ENCODE measurements at regions not wholly inside any gene's neighbourhood (a gene's known extent, or its start where the extent isn't known, plus 50 kb on each side); places are given as distances from the start of the nearest gene placed in this dataset.

DNA sequence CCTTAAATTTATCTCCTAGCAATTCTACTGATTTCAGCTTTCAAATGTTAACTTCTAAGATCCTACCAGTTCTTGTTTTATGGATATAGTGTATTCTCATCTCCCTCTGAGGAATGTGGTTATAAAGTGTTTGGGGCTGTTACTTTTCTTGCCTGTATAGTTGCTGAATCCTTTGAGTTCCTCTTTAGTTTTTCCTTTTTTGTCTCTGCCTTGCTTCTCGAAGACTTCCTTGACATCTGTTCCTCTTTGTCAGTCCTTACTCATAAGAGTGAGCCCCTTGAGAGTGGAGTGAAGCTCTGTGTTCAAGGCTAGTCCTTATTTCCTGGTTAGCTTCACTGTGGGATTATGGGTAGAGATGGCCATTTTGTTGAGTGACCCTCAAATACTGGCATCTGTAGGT, 84.6 kb downstream of the ELOVL4 start:
- H3K9ac ChIP-seq (ENCODE audit: low read length) = no peak overlapping the region
- no peaks in the 10 kb centered on the region for H3K4me1 ChIP-seq (ENCODE audit: insufficient read depth, low read length)
- Mint-ChIP-seq H3K9me3 (ENCODE audit: unreplicated experiment) (no peaks in the 10 kb centered on the region), H3K4me3 (ENCODE audit: unreplicated experiment) (no peak overlapping the region), H3K27ac (ENCODE audit: unreplicated experiment) (no peak overlapping the region), H3K36me3 (ENCODE audit: low read depth, unreplicated experiment) (no peaks in the 10 kb centered on the region), H3K4me1 (ENCODE audit: low read depth, unreplicated experiment) (no peaks in the 10 kb centered on the region), H3K27me3 (ENCODE audit: low read depth, unreplicated experiment) (no peaks in the 10 kb centered on the region)
- no peaks in the 10 kb centered on the region for H3K9me3 ChIP-seq (ENCODE audit: insufficient read depth, low read depth, low read length)
- H3K27me3 ChIP-seq (ENCODE audit: insufficient read depth, low read length) = no peaks in the 10 kb centered on the region
- H3K79me2 ChIP-seq (ENCODE audit: insufficient read depth, low read length) = no peaks in the 10 kb centered on the region
- DNase-seq (ENCODE audit: low read depth) = no peak
- H3K27ac ChIP-seq (ENCODE audit: low read depth, low read length) = no peak overlapping the region
- H2AFZ ChIP-seq (ENCODE audit: low read depth, low read length) = no peak overlapping the region
- H4K20me1 ChIP-seq (ENCODE audit: insufficient read depth, low read length) = no peaks in the 10 kb centered on the region
- FAIRE-seq = no peak
- H3K4me2 ChIP-seq (ENCODE audit: low read length) = no peak overlapping the region
- no peaks in the 10 kb centered on the region for H3K36me3 ChIP-seq (ENCODE audit: insufficient read depth, low read length)
- H3K4me3 ChIP-seq (ENCODE audit: insufficient read depth, low read depth, low read length) = no peak overlapping the region
- TF ChIP-seq, protein P1, sequence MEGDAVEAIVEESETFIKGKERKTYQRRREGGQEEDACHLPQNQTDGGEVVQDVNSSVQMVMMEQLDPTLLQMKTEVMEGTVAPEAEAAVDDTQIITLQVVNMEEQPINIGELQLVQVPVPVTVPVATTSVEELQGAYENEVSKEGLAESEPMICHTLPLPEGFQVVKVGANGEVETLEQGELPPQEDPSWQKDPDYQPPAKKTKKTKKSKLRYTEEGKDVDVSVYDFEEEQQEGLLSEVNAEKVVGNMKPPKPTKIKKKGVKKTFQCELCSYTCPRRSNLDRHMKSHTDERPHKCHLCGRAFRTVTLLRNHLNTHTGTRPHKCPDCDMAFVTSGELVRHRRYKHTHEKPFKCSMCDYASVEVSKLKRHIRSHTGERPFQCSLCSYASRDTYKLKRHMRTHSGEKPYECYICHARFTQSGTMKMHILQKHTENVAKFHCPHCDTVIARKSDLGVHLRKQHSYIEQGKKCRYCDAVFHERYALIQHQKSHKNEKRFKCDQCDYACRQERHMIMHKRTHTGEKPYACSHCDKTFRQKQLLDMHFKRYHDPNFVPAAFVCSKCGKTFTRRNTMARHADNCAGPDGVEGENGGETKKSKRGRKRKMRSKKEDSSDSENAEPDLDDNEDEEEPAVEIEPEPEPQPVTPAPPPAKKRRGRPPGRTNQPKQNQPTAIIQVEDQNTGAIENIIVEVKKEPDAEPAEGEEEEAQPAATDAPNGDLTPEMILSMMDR (IDR thresholded peaks at IDR 0.05; ENCODE audit: insufficient read depth, low read depth, low read length) = no peak
- no peak for TF ChIP-seq EZH2 (IDR thresholded peaks at IDR 0.05; ENCODE audit: insufficient read depth, low read length)

DNA sequence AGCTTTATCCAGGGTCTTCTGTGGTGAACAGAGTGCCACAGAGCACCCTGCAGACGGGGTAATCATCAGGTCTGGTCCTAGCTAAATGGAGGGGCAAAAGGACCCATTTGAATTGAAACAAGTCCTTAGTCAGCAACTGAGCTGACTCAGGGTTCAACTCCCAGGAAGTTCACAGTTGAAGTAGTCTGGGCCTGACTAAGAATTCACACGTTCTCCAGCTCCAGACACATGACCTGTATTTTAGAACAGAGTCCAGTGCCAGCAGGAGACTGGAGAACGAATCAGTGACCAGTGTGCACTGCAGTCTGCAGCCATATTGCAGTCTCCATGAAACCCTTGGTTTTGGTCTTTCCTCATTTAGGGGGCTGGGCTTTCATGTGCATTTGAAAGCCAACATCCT, 85.2 kb downstream of the ELOVL4 start:
- Mint-ChIP-seq H3K4me3 (ENCODE audit: unreplicated experiment) (no peak overlapping the region), H3K36me3 (ENCODE audit: low read depth, unreplicated experiment) (no peaks in the 10 kb centered on the region), H3K27ac (ENCODE audit: unreplicated experiment) (no peak overlapping the region)

DNA sequence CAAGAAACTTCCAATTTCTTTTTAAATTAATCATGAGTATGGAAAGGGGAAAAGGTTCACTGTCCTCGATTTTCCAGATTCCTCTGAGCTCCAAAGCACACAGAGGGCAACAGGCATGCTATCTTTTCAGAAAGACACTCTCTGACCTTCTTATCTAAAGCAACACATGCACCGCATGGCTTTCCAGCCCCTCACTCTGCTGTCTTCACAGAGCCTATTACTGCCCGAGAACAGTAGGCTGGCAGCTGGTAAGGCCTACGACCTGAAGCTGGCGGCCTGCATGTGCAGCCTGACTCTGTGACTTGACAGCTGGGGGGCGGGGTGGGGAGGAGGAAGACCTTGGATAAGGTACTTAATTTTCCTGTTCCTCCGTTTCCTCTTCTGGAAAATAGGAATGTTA, 86.3 kb downstream of the ELOVL4 start:
- Histone ChIP-seq H3K9me3 (ENCODE audit: insufficient read depth, low read depth, low read length) (no peaks in the 10 kb centered on the region), H3K4me3 (ENCODE audit: insufficient read depth, low read depth, low read length) (no peak overlapping the region), H2AFZ (ENCODE audit: low read depth, low read length) (no peak overlapping the region), H3K4me2 (ENCODE audit: low read length) (no peak overlapping the region), H3K27ac (ENCODE audit: low read depth, low read length) (no peak overlapping the region), H3K9ac (ENCODE audit: low read length) (no peak overlapping the region), H3K36me3 (ENCODE audit: insufficient read depth, low read length) (no peaks in the 10 kb centered on the region), H3K27me3 (ENCODE audit: insufficient read depth, low read length) (no peaks in the 10 kb centered on the region), H3K79me2 (ENCODE audit: insufficient read depth, low read length) (no peaks in the 10 kb centered on the region), H3K4me1 (ENCODE audit: insufficient read depth, low read length) (no peaks in the 10 kb centered on the region), H4K20me1 (ENCODE audit: insufficient read depth, low read length) (no peaks in the 10 kb centered on the region)
- Mint-ChIP-seq H3K9me3 (ENCODE audit: unreplicated experiment) (no peaks in the 10 kb centered on the region), H3K27me3 (ENCODE audit: low read depth, unreplicated experiment) (no peaks in the 10 kb centered on the region), H3K4me3 (ENCODE audit: unreplicated experiment) (no peak overlapping the region), H3K36me3 (ENCODE audit: low read depth, unreplicated experiment) (no peaks in the 10 kb centered on the region), H3K27ac (ENCODE audit: unreplicated experiment) (no peak overlapping the region), H3K4me1 (ENCODE audit: low read depth, unreplicated experiment) (no peaks in the 10 kb centered on the region)
- TF ChIP-seq EZH2 (IDR thresholded peaks at IDR 0.05; ENCODE audit: insufficient read depth, low read length) = no peak
- TF ChIP-seq, protein P1 (IDR thresholded peaks at IDR 0.05; ENCODE audit: insufficient read depth, low read depth, low read length) = no peak
- FAIRE-seq (no peak), DNase-seq (ENCODE audit: low read depth) (no peak)

More for the DNA sequence above, 85.2 kb downstream of the ELOVL4 start:
- H3K4me1 Mint-ChIP-seq (ENCODE audit: low read depth, unreplicated experiment) = no peaks in the 10 kb centered on the region
- H3K9ac ChIP-seq (ENCODE audit: low read length) = no peak overlapping the region
- H3K36me3 ChIP-seq (ENCODE audit: insufficient read depth, low read length) = no peaks in the 10 kb centered on the region
- TF ChIP-seq EZH2 (IDR thresholded peaks at IDR 0.05; ENCODE audit: insufficient read depth, low read length) = no peak
- TF ChIP-seq, protein P1 (IDR thresholded peaks at IDR 0.05; ENCODE audit: insufficient read depth, low read depth, low read length) = no peak
- no peaks in the 10 kb centered on the region for H4K20me1 ChIP-seq (ENCODE audit: insufficient read depth, low read length)
- H3K4me1 ChIP-seq (ENCODE audit: insufficient read depth, low read length) = no peaks in the 10 kb centered on the region
- no peak overlapping the region for H3K4me3 ChIP-seq (ENCODE audit: insufficient read depth, low read depth, low read length)
- no peaks in the 10 kb centered on the region for H3K79me2 ChIP-seq (ENCODE audit: insufficient read depth, low read length)
- H3K9me3 ChIP-seq (ENCODE audit: insufficient read depth, low read depth, low read length) = no peaks in the 10 kb centered on the region
- H3K27ac ChIP-seq (ENCODE audit: low read depth, low read length) = no peak overlapping the region
- H3K9me3 Mint-ChIP-seq (ENCODE audit: unreplicated experiment) = no peaks in the 10 kb centered on the region
- no peak for FAIRE-seq
- no peaks in the 10 kb centered on the region for H3K27me3 ChIP-seq (ENCODE audit: insufficient read depth, low read length)
- H3K4me2 ChIP-seq (ENCODE audit: low read length) = no peak overlapping the region
- no peak overlapping the region for H2AFZ ChIP-seq (ENCODE audit: low read depth, low read length)
- no peak for DNase-seq (ENCODE audit: low read depth)
- H3K27me3 Mint-ChIP-seq (ENCODE audit: low read depth, unreplicated experiment) = no peaks in the 10 kb centered on the region

All from astrocyte (in vitro differentiated cells and primary cell).